NT2/D1 (cell line): ENCODE measurements at regions not wholly inside any gene's neighbourhood (a gene's known extent, or its start where the extent isn't known, plus 50 kb on each side); places are given as distances from the start of the nearest gene placed in this dataset.

Experiments used
- YY1 ChIP-seq: IDR thresholded peaks from 2 replicates; pipeline ENCODE4 v1.6.1; 2011; ENCODE audit not compliant: insufficient read length, insufficient read depth
- ZNF274 ChIP-seq: IDR thresholded peaks from 2 replicates; pipeline ENCODE4 v1.6.1; 2011; ENCODE audit warnings: mild to moderate bottlenecking, low read depth, low read length

GRCh38 chr13:83692800-83693199, 189.5 kb downstream of the SLITRK1 start:
- TF ChIP-seq YY1 (no peak), ZNF274 (no peak)
